ENCODE measurements at regions not wholly inside any gene's neighbourhood (a gene's known extent, or its start where the extent isn't known, plus 50 kb on each side); places are given as distances from the start of the nearest gene placed in this dataset.

DNA sequence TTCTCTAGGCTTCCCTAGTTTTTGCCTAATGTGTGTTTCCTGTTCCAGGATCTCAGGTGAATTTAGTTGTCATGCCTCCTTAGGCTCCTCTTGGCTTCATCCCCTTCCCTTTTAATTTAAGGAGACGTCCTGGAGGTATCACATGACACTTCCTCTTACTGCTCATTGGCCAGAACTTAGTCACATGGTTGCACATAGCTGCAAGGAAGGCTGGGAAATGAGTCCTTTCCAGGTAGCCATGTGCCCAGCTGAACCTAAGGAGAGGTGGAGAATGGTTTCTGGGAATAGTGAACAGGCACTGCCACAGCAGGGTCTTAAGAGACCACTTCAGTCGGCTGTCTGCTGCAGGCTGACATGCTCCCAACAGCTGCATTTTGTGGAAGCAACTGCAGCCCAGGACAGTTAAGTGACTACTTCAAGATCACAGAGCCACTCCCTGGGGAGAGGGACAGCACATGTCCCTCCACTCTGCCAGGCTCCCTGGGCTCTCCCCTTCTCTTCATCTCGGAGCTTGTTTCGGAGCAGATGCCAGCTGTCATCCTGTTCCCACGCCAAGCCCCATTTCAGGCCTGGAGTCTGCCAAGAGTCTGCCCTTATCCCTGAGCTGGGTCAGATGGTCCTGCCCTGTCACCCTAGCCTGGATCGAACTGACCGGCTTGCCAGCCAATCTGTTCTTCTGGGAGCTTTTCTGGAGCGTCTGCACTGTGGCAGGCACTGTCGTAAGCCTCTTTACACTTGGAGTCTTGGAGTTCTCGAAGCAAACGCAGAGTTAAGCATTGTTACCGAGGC, 81.4 kb upstream of the FOXF1 start:
- POLR2A ChIA-PET: no interaction called here
- H3K4me1 ChIP-seq (ENCODE audit: control insufficient read depth in 1 of 2, insufficient read depth in 2 of 2, low read length in 2 of 2): peaks cover 11 to 18% of the 10 kb centered on the region in 2 experiments
- CTCF ChIA-PET: interaction anchor here (1.1 kb wide), 1 partner anchor 177 kb away, joined by 3 read pairs; no protein-coding TSS in a partner anchor
- no peak overlapping the region for H3K9ac ChIP-seq (ENCODE audit: low read length)
- peaks cover 9% of the 10 kb centered on the region; the same call in 1 of the 2 replicates for H3K27me3 ChIP-seq (ENCODE audit: insufficient read depth, low read length)
- BruUV-seq (replicated peaks): no TSS peak
- TF ChIP-seq YY1 (IDR thresholded peaks at IDR 0.05; ENCODE audit: extremely low read depth, insufficient replicate concordance, low read depth, low read length): peak; percentile 12
- TF ChIP-seq, protein P1, sequence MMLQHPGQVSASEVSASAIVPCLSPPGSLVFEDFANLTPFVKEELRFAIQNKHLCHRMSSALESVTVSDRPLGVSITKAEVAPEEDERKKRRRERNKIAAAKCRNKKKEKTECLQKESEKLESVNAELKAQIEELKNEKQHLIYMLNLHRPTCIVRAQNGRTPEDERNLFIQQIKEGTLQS (IDR thresholded peaks at IDR 0.05): no peak
- TF ChIP-seq SRF (IDR thresholded peaks at IDR 0.05; ENCODE audit: low read depth): no peak
- TF ChIP-seq ZNF274 (IDR thresholded peaks at IDR 0.05; ENCODE audit: low read depth, low read length): no peak
- no peak for TF ChIP-seq POLR2AphosphoS5 (IDR thresholded peaks at IDR 0.05; ENCODE audit: low read depth, low read length)
- TF ChIP-seq SP1 (IDR thresholded peaks at IDR 0.05; ENCODE audit: low read depth): peak; percentile 52; the same call in 1 of the 2 replicates
- no peak for TF ChIP-seq EZH2 (IDR thresholded peaks at IDR 0.05)
- H3K9me3 ChIP-seq (ENCODE audit: control insufficient read depth in 1 of 2, insufficient read depth in 1 of 2, low read depth in 1 of 2, low read length in 2 of 2): no peaks in the 10 kb centered on the region
- peak; percentile 32 for DNase-seq (ENCODE audit: low read depth, low spot score)
- no peak overlapping the region for H2AFZ ChIP-seq (ENCODE audit: low read depth, low read length, poor library complexity, severe bottlenecking)
- no peaks in the 10 kb centered on the region for H3K79me2 ChIP-seq (ENCODE audit: insufficient read depth, low read length)
- H3K9me2 ChIP-seq (ENCODE audit: insufficient read depth): no peaks in the 10 kb centered on the region
- RAD21 ChIA-PET (ENCODE audit: low non-redundant PET in 1 of 2, low total read pairs in 2 of 2, uncharacterized antibody in 2 of 2, unreplicated experiment in 2 of 2): no interaction called here
- H3K4me2 ChIP-seq (ENCODE audit: low read length): no peak overlapping the region
- ATAC-seq: peak; percentile 54
- intact Hi-C loops (cut with micrococcal nuclease): no loop called here
- H3K27ac ChIP-seq (ENCODE audit: low read depth, low read length): no peak overlapping the region
- no peaks in the 10 kb centered on the region for H3K36me3 ChIP-seq (ENCODE audit: control insufficient read depth in 1 of 2, insufficient read depth in 2 of 2, low read length in 2 of 2)
- no peaks in the 10 kb centered on the region for H4K20me1 ChIP-seq (ENCODE audit: insufficient read depth)
- no peak overlapping the region for H3K4me3 ChIP-seq (replicated peaks in 1 of 2; ENCODE audit: low read depth in 1 of 2, low read length in 2 of 2)

DNA sequence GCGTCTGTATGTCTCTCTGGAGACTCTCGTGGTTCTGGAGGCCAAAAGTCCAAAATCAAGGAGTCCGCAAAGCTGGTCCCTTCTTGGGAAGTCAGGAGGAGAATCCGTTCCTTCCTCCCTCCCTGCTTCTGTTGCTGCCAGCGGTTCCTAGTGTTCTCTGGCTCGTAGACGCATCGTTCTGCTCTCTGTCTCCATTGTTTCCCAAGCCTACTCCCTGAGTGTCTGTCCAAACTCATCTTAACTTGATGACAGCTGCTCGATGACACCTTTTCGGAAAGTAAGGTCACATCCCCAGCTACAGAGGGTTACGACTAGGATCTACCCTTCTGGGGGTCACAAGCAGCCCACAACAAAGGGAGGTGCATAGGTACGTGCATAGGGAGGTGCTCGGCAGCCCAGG, 80.7 kb upstream of the FOXF1 start:
- Histone ChIP-seq H3K9me3 (ENCODE audit: control insufficient read depth in 1 of 2, insufficient read depth in 1 of 2, low read depth in 1 of 2, low read length in 2 of 2) (no peaks in the 10 kb centered on the region), H3K4me1 (ENCODE audit: control insufficient read depth in 1 of 2, insufficient read depth in 2 of 2, low read length in 2 of 2) (peaks cover 7 to 12% of the 10 kb centered on the region in 2 experiments), H4K20me1 (ENCODE audit: insufficient read depth) (no peaks in the 10 kb centered on the region), H3K9ac (ENCODE audit: low read length) (no peak overlapping the region), H3K9me2 (ENCODE audit: insufficient read depth) (no peaks in the 10 kb centered on the region), H3K79me2 (ENCODE audit: insufficient read depth, low read length) (no peaks in the 10 kb centered on the region), H3K4me2 (ENCODE audit: low read length) (no peak overlapping the region), H3K36me3 (ENCODE audit: control insufficient read depth in 1 of 2, insufficient read depth in 2 of 2, low read length in 2 of 2) (no peaks in the 10 kb centered on the region), H3K27me3 (ENCODE audit: insufficient read depth, low read length) (peaks cover 11% of the 10 kb centered on the region; the same call in 1 of the 2 replicates), H3K4me3 (replicated peaks in 1 of 2; ENCODE audit: low read depth in 1 of 2, low read length in 2 of 2) (no peak overlapping the region), H3K27ac (ENCODE audit: low read depth, low read length) (no peak overlapping the region), H2AFZ (ENCODE audit: low read depth, low read length, poor library complexity, severe bottlenecking) (no peak overlapping the region)
- no TSS peak for BruUV-seq (replicated peaks)
- RAD21 ChIA-PET (ENCODE audit: low non-redundant PET in 1 of 2, low total read pairs in 2 of 2, uncharacterized antibody in 2 of 2, unreplicated experiment in 2 of 2): no interaction called here
- intact Hi-C loops (cut with micrococcal nuclease): no loop called here
- POLR2A ChIA-PET: no interaction called here
- CTCF ChIA-PET: interaction anchor here (1.1 kb wide), 1 partner anchor 356 kb away, joined by 3 read pairs; no protein-coding TSS in a partner anchor
- DNase-seq (ENCODE audit: low read depth, low spot score): no peak
- ATAC-seq: no peak
- TF ChIP-seq POLR2AphosphoS5 (IDR thresholded peaks at IDR 0.05; ENCODE audit: low read depth, low read length) (no peak), JUND (IDR thresholded peaks at IDR 0.05) (no peak), SIN3A (IDR thresholded peaks at IDR 0.05; ENCODE audit: low read depth) (no peak), ELF1 (IDR thresholded peaks at IDR 0.05; ENCODE audit: borderline replicate concordance, low read depth) (no peak), EZH2phosphoT487 (IDR thresholded peaks at IDR 0.05; ENCODE audit: borderline replicate concordance) (no peak)
- TF ChIP-seq, protein P2, sequence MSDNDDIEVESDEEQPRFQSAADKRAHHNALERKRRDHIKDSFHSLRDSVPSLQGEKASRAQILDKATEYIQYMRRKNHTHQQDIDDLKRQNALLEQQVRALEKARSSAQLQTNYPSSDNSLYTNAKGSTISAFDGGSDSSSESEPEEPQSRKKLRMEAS (IDR thresholded peaks at IDR 0.05): no peak
- TF ChIP-seq, protein P3, sequence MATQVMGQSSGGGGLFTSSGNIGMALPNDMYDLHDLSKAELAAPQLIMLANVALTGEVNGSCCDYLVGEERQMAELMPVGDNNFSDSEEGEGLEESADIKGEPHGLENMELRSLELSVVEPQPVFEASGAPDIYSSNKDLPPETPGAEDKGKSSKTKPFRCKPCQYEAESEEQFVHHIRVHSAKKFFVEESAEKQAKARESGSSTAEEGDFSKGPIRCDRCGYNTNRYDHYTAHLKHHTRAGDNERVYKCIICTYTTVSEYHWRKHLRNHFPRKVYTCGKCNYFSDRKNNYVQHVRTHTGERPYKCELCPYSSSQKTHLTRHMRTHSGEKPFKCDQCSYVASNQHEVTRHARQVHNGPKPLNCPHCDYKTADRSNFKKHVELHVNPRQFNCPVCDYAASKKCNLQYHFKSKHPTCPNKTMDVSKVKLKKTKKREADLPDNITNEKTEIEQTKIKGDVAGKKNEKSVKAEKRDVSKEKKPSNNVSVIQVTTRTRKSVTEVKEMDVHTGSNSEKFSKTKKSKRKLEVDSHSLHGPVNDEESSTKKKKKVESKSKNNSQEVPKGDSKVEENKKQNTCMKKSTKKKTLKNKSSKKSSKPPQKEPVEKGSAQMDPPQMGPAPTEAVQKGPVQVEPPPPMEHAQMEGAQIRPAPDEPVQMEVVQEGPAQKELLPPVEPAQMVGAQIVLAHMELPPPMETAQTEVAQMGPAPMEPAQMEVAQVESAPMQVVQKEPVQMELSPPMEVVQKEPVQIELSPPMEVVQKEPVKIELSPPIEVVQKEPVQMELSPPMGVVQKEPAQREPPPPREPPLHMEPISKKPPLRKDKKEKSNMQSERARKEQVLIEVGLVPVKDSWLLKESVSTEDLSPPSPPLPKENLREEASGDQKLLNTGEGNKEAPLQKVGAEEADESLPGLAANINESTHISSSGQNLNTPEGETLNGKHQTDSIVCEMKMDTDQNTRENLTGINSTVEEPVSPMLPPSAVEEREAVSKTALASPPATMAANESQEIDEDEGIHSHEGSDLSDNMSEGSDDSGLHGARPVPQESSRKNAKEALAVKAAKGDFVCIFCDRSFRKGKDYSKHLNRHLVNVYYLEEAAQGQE (IDR thresholded peaks at IDR 0.05; ENCODE audit: low read depth): no peak
- TF ChIP-seq, protein P4, sequence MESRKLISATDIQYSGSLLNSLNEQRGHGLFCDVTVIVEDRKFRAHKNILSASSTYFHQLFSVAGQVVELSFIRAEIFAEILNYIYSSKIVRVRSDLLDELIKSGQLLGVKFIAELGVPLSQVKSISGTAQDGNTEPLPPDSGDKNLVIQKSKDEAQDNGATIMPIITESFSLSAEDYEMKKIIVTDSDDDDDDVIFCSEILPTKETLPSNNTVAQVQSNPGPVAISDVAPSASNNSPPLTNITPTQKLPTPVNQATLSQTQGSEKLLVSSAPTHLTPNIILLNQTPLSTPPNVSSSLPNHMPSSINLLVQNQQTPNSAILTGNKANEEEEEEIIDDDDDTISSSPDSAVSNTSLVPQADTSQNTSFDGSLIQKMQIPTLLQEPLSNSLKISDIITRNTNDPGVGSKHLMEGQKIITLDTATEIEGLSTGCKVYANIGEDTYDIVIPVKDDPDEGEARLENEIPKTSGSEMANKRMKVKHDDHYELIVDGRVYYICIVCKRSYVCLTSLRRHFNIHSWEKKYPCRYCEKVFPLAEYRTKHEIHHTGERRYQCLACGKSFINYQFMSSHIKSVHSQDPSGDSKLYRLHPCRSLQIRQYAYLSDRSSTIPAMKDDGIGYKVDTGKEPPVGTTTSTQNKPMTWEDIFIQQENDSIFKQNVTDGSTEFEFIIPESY (IDR thresholded peaks at IDR 0.05; ENCODE audit: extremely low read depth, insufficient replicate concordance, low read length): no peak
